G401.6 (cell line): ENCODE measurements at regions not wholly inside any gene's neighbourhood (a gene's known extent, or its start where the extent isn't known, plus 50 kb on each side); places are given as distances from the start of the nearest gene placed in this dataset.

Experiments used
- FAIRE-seq: peaks from 2 replicates; lab custom pipeline; 2012; peaks lifted over from hg19 to GRCh38; lab: Jason Lieb, UNC

DNA sequence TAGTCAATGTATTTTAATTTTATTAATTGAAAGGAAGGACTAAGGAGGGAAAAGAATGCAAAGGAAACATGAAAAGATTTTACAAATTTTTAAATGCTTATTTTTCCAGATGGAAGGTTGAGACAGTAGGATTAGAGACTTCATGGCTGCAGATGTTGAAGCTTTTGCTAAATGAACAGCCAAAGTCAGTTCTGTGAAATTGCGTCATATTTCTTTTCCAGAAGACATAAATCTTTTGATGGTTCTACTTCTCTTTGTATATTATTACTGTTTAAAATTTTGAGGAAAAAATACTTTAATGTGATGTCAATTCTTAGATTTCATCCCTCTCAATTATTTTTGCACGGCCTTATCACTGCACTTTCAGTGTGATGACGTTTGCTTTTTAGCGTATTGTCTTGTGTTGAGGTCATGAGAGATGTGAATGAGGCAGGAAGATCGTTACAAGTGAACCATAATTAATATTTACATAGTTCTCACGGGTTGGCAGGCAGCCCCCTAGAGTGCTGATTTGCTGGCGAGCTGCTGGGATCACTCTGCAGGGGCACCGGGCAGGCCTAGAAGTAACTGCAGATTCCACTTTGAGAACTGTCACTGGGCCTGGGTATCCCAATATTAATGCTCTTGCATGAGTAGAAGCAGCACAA, 158.1 kb downstream of the TBXT start:
- no peak for FAIRE-seq

DNA sequence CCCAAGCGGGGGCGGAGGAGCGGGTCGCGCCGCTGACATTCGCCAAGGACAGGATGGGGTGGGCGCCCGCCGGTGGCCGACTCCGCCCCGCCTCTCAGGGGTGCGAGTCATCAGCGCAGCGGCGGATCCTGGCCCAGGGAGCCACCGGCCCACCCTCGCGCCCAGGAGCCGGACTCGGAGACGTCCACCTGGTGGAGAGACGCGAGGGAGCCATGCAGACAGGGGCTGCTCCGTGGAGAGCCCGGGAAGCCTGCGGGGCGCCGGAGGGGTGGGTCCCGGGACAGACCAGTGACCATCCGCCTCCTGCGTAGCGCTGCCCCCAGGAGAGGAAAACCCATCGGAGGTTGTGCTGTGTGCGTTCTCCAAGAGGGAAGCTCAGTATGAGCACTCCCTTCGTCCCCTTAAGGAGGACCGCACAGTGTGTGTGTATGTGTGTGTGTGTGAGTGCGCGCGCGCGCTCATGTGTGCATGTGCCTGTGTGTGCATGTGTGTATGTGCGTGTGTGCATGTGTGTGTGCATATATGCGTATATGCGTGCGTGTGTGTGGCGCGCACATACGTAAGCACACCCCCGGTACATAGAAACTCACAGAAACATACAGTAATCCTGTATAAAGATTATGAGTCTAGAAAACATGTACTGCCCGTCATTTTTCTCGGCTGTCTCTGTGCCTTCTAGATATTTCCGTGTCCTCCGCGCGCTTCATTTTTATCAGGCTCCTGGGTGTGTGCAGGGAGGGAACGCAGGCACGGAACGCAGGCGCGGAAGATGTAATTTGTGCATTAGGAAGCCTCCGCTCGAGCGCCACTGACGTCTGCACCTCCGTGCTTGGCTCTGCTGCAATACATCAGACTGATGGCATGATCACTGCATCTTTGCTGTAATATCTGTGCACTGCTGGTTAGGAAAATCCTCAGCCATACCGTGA, 158.9 kb downstream of the TBXT start:
- no peak for FAIRE-seq

- no peak for FAIRE-seq
Measured at GRCh38 chr6:166007349-166008263, 160.0 kb downstream of the TBXT start.

DNA sequence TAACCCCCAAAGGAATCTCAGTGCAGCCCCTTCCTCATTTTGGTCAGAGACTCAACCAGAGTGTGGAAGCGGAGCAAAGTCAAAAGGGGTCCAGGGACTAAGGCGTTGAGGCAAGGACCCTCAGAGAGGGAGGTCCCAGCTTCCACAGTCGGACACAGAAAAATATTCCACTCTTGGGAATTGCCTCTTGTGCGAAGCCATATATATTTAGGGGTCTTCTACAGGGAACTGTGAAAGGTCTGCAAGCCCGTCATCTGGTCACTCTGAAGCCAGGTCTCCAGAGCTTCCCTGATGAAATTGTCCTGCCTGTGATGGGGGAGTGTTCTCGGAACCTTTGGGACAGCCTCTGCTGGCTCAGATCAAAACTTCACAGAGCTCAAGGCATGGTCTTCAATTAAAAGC, 160.8 kb downstream of the TBXT start:
- FAIRE-seq, result no peak

- no peak for FAIRE-seq
Measured at GRCh38 chr6:166005944-166006899, 161.4 kb downstream of the TBXT start.

DNA sequence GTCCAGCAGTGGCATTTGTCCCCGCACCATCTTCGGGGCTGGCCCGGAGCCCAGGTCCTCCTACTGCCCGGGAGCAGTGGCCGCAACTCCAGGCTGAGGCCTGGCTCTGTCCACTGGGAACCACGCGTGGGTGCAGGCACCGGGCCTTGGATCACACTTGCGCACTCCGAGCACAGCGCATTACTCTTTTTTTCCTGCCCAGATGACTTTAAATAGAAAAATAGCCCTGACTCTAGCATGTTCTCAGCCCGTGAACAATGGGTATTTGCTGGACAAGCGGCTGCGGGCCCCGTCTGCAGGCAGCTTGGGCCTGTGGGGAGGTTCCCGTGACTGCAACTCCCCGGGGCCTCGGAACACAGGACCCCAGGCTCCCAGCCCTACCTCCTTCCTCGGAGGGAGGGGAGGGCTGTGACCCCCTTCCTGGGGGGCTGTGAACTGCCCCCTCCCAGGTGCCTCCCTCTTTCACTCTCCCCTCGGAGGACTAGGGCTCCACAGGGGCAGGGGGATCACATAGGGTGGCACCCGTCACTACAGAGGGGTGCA, 162.2 kb downstream of the TBXT start:
- no peak for FAIRE-seq

DNA sequence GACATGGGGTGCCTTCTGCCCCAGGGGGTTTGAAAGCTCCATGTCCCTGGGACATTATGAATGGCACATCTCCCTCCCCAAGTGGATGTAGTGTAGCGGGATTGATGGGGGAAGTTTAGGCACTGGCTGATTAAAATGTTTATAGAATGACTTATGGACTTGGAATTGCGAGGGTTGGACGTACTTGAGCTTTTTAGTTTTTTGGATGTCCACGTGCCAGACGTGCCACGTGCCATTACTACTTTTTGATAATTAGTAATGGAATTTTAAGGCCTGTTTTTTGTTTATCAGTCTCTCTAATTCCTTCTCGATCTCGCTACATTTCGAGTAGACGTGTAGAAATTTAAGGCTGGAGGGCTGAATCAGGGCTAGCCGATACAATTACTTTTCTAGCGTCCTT, 162.8 kb downstream of the TBXT start:
- FAIRE-seq, result no peak

- FAIRE-seq, result no peak
Measured at GRCh38 chr6:166004471-166004870, 163.2 kb downstream of the TBXT start.

- no peak for FAIRE-seq
Measured at GRCh38 chr6:166003569-166003968, 164.1 kb downstream of the TBXT start.

- FAIRE-seq, result no peak
Measured at GRCh38 chr6:166001359-166001758, 166.3 kb downstream of the TBXT start.

GRCh38 chr6:165999279-165999678, 168.4 kb downstream of the TBXT start:
- FAIRE-seq, result no peak

GRCh38 chr6:165998072-165998471, 169.6 kb downstream of the TBXT start:
- FAIRE-seq, result no peak

DNA sequence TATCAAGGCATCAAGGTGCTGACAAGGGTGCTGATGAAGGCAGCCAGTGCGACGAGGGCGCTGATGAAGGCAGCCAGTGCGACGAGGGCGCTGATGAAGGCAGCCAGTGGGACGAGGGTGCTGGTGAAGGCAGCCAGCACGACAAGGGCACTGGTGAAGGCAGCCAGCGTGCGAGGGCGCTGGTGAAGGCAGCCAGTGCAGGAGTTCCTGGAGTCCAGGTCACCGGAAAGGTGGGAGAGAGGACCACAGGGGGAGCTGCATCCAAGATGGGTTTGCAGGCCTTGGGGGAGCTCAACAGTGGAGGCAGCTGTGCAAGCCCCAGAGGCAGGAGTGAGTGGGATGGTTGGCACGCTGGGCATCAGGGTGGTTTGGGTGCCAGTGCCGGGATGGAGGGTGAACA, 176.3 kb downstream of the TBXT start:
- no peak for FAIRE-seq

GRCh38 chr6:165990216-165990615, 177.4 kb downstream of the TBXT start:
- FAIRE-seq, result no peak

DNA sequence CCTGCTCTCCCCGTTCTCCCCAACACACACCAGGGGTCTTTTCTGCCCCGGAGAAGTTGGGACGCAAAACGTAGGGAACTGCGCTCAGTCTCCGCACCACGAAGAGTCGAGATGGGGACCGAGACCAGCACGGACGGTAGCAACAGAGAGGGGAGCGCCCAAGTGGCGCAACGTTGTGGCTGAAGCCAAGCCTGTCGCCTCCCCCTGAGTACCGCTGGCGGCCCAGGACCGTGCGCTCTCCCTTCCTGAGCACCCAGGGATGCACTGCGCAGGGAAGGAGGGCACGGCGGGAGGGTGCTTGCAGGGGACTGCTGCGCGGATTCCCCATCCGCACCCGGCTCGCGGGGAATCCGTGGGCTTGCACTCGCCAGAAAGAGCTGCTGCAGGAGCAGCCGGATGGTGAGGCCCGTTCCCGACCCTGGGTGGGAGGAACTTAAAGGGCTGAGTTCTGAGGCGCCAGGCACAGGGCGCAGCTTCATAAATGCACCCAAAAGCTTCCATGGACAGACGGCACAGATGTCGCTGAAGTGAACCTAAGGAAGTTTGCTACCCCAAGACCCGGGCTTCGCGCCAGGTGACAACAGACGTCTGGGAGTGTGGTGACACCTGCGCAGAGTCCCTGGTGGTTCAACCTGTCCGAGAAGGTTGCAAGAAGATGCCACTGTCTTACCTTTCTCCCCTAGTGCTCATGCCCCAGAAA, 178.7 kb downstream of the TBXT start:
- no peak for FAIRE-seq

GRCh38 chr6:165988302-165988756, 179.3 kb downstream of the TBXT start:
- FAIRE-seq, result no peak

DNA sequence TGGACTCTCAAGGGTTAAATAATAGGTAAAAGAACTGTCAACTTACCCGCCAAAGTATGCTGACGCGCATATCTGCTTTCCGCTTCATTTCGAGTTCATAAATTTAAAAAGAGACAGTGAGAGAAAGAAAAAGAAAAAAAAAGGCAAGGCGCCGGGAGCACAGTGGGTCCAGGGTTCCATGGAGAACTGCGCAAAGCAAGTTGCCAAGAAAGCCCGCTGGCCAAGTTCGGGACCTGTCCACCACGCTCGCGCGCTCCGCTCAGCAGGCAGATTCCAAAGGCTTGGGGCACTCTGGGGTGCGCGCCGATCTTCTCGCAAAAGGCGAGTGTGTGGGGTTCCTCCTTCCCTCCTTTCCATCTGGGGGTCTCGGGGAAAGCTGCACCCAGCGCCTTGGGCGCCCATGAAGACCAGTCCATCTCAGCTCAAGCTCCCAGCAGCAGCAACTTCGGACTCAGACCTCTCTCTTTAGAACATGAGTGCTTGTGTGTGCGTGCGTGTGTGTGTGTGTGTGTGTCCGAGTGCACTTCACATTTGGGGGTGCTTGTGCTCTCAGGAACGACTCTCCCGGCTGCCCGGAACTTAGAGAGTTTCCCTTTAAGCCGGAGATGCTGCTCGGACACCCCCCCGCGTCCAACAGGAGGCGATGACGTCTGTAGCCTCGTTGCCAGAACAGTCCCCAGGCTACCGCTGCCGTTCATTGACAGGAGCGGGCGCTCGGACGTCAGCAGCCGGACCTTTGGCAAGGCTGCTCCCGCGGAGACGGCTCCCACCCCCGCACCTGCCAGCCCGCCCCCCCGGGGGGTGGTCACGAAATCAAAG, 180.0 kb downstream of the TBXT start:
- no peak for FAIRE-seq

DNA sequence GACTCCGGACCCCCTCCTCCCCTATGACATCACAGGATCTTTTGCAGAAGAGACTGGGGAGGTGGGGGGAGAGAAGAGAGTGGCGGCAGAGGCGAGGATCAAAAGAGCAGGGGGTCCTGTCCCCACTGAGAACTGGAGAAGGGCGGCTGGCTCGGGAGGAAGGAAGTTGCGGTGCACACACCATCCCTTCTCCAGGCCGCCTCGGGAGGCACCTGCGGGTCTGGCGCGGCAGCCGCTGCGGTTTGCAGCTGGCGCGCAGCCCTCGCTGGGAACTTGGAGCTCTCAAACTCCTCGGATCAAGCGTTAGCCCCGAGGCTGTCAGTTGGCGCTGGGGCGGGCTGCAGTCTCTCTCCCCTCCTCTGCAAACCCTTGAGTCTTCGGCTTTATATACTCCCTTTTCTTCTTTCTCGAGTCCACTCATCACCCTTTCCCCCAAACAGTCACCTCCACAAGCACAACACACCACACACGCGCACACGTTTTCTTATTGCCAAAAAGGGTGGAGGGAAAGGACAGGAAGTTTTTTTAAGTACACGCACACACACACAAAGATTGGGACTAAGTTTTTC, 180.7 kb downstream of the TBXT start:
- FAIRE-seq, result no peak

GRCh38 chr6:165986311-165986913, 181.2 kb downstream of the TBXT start:
- no peak for FAIRE-seq
